ENCODE measurements at regions not wholly inside any gene's neighbourhood (a gene's known extent, or its start where the extent isn't known, plus 50 kb on each side); places are given as distances from the start of the nearest gene placed in this dataset.

DNA sequence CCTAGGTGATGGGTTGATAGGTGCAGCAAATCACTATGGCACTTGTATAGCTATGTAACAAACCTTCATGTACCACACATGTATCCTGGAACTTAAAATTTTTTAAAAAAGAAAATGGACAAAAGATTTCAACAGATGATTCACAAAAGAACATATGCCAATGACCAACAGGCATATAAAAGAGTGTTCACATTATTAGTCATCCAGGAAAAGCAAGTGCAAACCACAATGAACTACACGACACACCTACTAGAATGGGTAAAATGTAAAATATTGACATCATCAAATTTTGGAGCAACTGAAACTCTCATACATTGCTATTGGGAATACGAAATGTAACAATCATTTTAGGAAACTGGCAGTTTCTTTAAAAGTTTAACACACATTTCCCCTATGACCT is 109.9 kb downstream of the YIPF5 start:
- Mint-ChIP-seq H3K9me3 (peaks cover 21 to 30% of the 10 kb centered on the region in 2 experiments), H3K4me1 (no peaks in the 10 kb centered on the region), H3K36me3 (ENCODE audit: insufficient read depth in 1 of 3, low read depth in 3 of 3) (peaks cover 6 to 18% (median 14%) of the 10 kb centered on the region in 3 experiments; a peak in 6 of 7 replicates), H3K27me3 (ENCODE audit: low read depth) (no peaks in the 10 kb centered on the region), H3K27ac (no peak overlapping the region), H3K4me3 (no peak overlapping the region)
- no peak overlapping the region for H2BK12ac ChIP-seq (ENCODE audit: insufficient read length, low read depth, low read length)
- DNase-seq: no peak
- H3K9ac ChIP-seq (ENCODE audit: extremely low read depth, insufficient read length, low read length): no peak overlapping the region
- no peak overlapping the region for H3K27ac ChIP-seq (ENCODE audit: insufficient read length, low read depth, low read length)
- no peak overlapping the region for H3K23ac ChIP-seq (ENCODE audit: insufficient read length, low read depth, low read length)
- H3T11ph ChIP-seq (ENCODE audit: low read length): no peak overlapping the region
- H3K23me2 ChIP-seq (ENCODE audit: insufficient read length, low read depth, low read length, poor library complexity, severe bottlenecking): no peaks in the 10 kb centered on the region
- H4K8ac ChIP-seq (replicated peaks; ENCODE audit: insufficient read length, low read depth, low read length): no peak overlapping the region
- H2BK15ac ChIP-seq (ENCODE audit: low read depth, low read length): no peak overlapping the region
- no peak overlapping the region for H3K18ac ChIP-seq (ENCODE audit: insufficient read length, low read depth, low read length)
- H2BK5ac ChIP-seq (ENCODE audit: insufficient read length, low read length): no peak overlapping the region
- H3K4me1 ChIP-seq (ENCODE audit: insufficient read depth, low read length): no peaks in the 10 kb centered on the region
- no peaks in the 10 kb centered on the region for H3K27me3 ChIP-seq (ENCODE audit: insufficient read depth, low read length)
- WGBS (ENCODE audit: extremely low coverage, insufficient read length, low lambda C conversion rate): no CpG with 5 or more reads among the region's 2 CpGs
- no peak overlapping the region for H2AK5ac ChIP-seq (ENCODE audit: insufficient read length, low read length)
- H3K14ac ChIP-seq (ENCODE audit: insufficient read depth, low read length): no peak overlapping the region
- no peak overlapping the region for H2BK20ac ChIP-seq (ENCODE audit: low read depth, low read length, poor library complexity, severe bottlenecking)
- H4K5ac ChIP-seq (ENCODE audit: insufficient read length, low read depth, low read length): no peak overlapping the region
- no peaks in the 10 kb centered on the region for H4K20me1 ChIP-seq (ENCODE audit: control insufficient read depth, insufficient read depth, insufficient read length)
- H3K4ac ChIP-seq (ENCODE audit: low read depth, low read length): no peak overlapping the region
- no peaks in the 10 kb centered on the region for H3K79me2 ChIP-seq (ENCODE audit: insufficient read depth, low read length)
- no peak overlapping the region for H3K4me2 ChIP-seq (ENCODE audit: insufficient read depth, insufficient read length, low read length)
- peaks cover 5% of the 10 kb centered on the region for H3K9me3 ChIP-seq (ENCODE audit: control insufficient read depth, low read depth, low read length)
- TF ChIP-seq, protein P1, sequence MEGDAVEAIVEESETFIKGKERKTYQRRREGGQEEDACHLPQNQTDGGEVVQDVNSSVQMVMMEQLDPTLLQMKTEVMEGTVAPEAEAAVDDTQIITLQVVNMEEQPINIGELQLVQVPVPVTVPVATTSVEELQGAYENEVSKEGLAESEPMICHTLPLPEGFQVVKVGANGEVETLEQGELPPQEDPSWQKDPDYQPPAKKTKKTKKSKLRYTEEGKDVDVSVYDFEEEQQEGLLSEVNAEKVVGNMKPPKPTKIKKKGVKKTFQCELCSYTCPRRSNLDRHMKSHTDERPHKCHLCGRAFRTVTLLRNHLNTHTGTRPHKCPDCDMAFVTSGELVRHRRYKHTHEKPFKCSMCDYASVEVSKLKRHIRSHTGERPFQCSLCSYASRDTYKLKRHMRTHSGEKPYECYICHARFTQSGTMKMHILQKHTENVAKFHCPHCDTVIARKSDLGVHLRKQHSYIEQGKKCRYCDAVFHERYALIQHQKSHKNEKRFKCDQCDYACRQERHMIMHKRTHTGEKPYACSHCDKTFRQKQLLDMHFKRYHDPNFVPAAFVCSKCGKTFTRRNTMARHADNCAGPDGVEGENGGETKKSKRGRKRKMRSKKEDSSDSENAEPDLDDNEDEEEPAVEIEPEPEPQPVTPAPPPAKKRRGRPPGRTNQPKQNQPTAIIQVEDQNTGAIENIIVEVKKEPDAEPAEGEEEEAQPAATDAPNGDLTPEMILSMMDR (conservative IDR thresholded peaks at IDR 0.05): no peak
- no peak overlapping the region for H2AFZ ChIP-seq (ENCODE audit: low read length)
- H3K79me1 ChIP-seq (ENCODE audit: insufficient read depth, low read depth, low read length, poor library complexity, severe bottlenecking): no peaks in the 10 kb centered on the region
- no peak overlapping the region for H3K56ac ChIP-seq (ENCODE audit: insufficient read length, low read depth, low read length)
- no peak overlapping the region for H2BK120ac ChIP-seq (ENCODE audit: low read depth, low read length, poor library complexity, severe bottlenecking)
- H4K91ac ChIP-seq (ENCODE audit: insufficient read length, low read depth, low read length): no peak overlapping the region
